Astrocyte (in vitro differentiated cells and primary cell): ENCODE measurements at regions not wholly inside any gene's neighbourhood (a gene's known extent, or its start where the extent isn't known, plus 50 kb on each side); places are given as distances from the start of the nearest gene placed in this dataset.

Source experiments
- DNase-seq: peaks from one replicate; pipeline ENCODE4 v3.0.0-alpha.2; 2010; ENCODE audit warnings: low read depth
- FAIRE-seq: peaks from 2 replicates; lab custom pipeline; 2011; peaks lifted over from hg19 to GRCh38; lab: Jason Lieb, UNC
- H2AFZ ChIP-seq: 2 replicates; pipeline ENCODE4 v1.6.0; 2012; ENCODE audit warnings: low read depth, low read length, inconsistent platforms
- H3K27ac ChIP-seq: 2 replicates; pipeline ENCODE4 v1.5.1; 2011; ENCODE audit warnings: low read depth, low read length, inconsistent platforms
- H3K27me3 ChIP-seq: 2 replicates; pipeline ENCODE4 v1.6.0; 2011; ENCODE audit warnings: low read length, inconsistent platforms; ENCODE audit not compliant: insufficient read depth
- H3K36me3 ChIP-seq: 2 replicates; pipeline ENCODE4 v1.5.1; 2011; ENCODE audit warnings: low read length, inconsistent platforms; ENCODE audit not compliant: insufficient read depth
- H3K4me1 ChIP-seq: 2 replicates; pipeline ENCODE4 v1.5.1; 2011; ENCODE audit warnings: low read length, inconsistent platforms; ENCODE audit not compliant: insufficient read depth
- H3K4me2 ChIP-seq: 2 replicates; pipeline ENCODE4 v1.6.0; 2012; ENCODE audit warnings: low read length, inconsistent platforms
- H3K4me3 ChIP-seq: 2 replicates; pipeline ENCODE4 v1.5.1; 2011; ENCODE audit warnings: low read depth, mild to moderate bottlenecking, low read length, inconsistent platforms; ENCODE audit not compliant: insufficient read depth
- H3K79me2 ChIP-seq: 2 replicates; pipeline ENCODE4 v1.6.0; 2012; ENCODE audit warnings: mild to moderate bottlenecking, low read length, inconsistent platforms; ENCODE audit not compliant: insufficient read depth
- H3K9ac ChIP-seq: 2 replicates; pipeline ENCODE4 v1.6.0; 2012; ENCODE audit warnings: mild to moderate bottlenecking, low read length, inconsistent platforms
- H3K9me3 ChIP-seq: 2 replicates; pipeline ENCODE4 v1.5.1; 2012; ENCODE audit warnings: low read depth, mild to moderate bottlenecking, low read length, inconsistent platforms; ENCODE audit not compliant: insufficient read depth
- H4K20me1 ChIP-seq: 2 replicates; pipeline ENCODE4 v1.6.0; 2012; ENCODE audit warnings: low read length, inconsistent platforms; ENCODE audit not compliant: insufficient read depth
- H3K27ac Mint-ChIP-seq: one replicate; pipeline ENCODE4 v1.8.0; 2021; ENCODE audit warnings: mild to moderate bottlenecking, mixed read lengths; ENCODE audit not compliant: unreplicated experiment
- H3K27me3 Mint-ChIP-seq: one replicate; pipeline ENCODE4 v1.8.0; 2021; ENCODE audit warnings: low read depth, mixed read lengths; ENCODE audit not compliant: unreplicated experiment
- H3K36me3 Mint-ChIP-seq: one replicate; pipeline ENCODE4 v1.8.0; 2021; ENCODE audit warnings: low read depth, mixed read lengths; ENCODE audit not compliant: unreplicated experiment
- H3K4me1 Mint-ChIP-seq: one replicate; pipeline ENCODE4 v1.8.0; 2021; ENCODE audit warnings: low read depth, mixed read lengths; ENCODE audit not compliant: unreplicated experiment
- H3K4me3 Mint-ChIP-seq: one replicate; pipeline ENCODE4 v1.8.0; 2021; ENCODE audit warnings: mild to moderate bottlenecking, moderate library complexity, mixed read lengths; ENCODE audit not compliant: unreplicated experiment
- H3K9me3 Mint-ChIP-seq: one replicate; pipeline ENCODE4 v1.8.0; 2021; ENCODE audit warnings: mild to moderate bottlenecking, mixed read lengths; ENCODE audit not compliant: unreplicated experiment
- CTCF ChIP-seq: IDR thresholded peaks from 2 replicates; pipeline ENCODE4 v1.5.1; 2011; ENCODE audit warnings: low read depth, mild to moderate bottlenecking, inconsistent platforms, low read length, moderate library complexity; ENCODE audit not compliant: insufficient read depth
- EZH2 ChIP-seq: IDR thresholded peaks from 2 replicates; pipeline ENCODE4 v1.6.1; 2012; ENCODE audit warnings: mild to moderate bottlenecking, low read length, inconsistent platforms; ENCODE audit not compliant: insufficient read depth

- Histone ChIP-seq H3K36me3 (no peaks in the 10 kb centered on the region), H3K79me2 (no peaks in the 10 kb centered on the region), H3K27me3 (no peaks in the 10 kb centered on the region), H3K27ac (no peak overlapping the region), H3K9me3 (no peaks in the 10 kb centered on the region), H3K4me2 (no peak overlapping the region), H2AFZ (no peak overlapping the region), H3K4me1 (no peaks in the 10 kb centered on the region), H4K20me1 (no peaks in the 10 kb centered on the region), H3K9ac (no peak overlapping the region), H3K4me3 (no peak overlapping the region)
- Mint-ChIP-seq H3K36me3 (no peaks in the 10 kb centered on the region), H3K9me3 (no peaks in the 10 kb centered on the region), H3K27me3 (no peaks in the 10 kb centered on the region), H3K4me1 (no peaks in the 10 kb centered on the region), H3K27ac (no peak overlapping the region), H3K4me3 (no peak overlapping the region)
- TF ChIP-seq EZH2 (no peak), CTCF (no peak)
- FAIRE-seq (no peak), DNase-seq (no peak)
Measured at GRCh38 chr9:87095951-87096350, 148.6 kb upstream of the GAS1 start.

DNA sequence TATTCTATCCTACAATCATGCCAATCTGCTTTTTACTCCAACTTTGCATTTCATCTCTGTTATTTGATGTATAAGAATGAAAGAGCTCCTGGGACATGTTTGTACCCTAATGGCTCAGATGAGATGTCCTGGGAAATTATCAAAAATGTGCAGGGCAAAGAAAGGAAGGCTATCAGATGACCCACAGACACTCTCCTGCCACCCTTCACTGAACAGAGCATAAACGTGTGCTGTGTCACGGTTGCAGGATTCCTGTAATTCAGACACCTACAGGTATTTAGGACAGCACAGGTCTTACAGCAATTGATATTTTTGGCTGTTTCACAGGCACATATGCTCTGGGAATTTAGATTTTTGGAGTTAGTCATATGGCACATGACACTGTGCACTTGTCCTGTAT lies 149.2 kb upstream of the GAS1 start:
- no peaks in the 10 kb centered on the region for H3K27me3 Mint-ChIP-seq
- no peaks in the 10 kb centered on the region for H3K4me1 Mint-ChIP-seq
- FAIRE-seq (no peak), DNase-seq (no peak)
- Histone ChIP-seq H3K36me3 (no peaks in the 10 kb centered on the region), H3K9ac (no peak overlapping the region), H3K27ac (no peak overlapping the region), H4K20me1 (no peaks in the 10 kb centered on the region), H3K79me2 (no peaks in the 10 kb centered on the region), H3K4me3 (no peak overlapping the region), H3K9me3 (no peaks in the 10 kb centered on the region), H3K4me2 (no peak overlapping the region), H3K27me3 (no peaks in the 10 kb centered on the region), H3K4me1 (no peaks in the 10 kb centered on the region), H2AFZ (no peak overlapping the region)
- no peaks in the 10 kb centered on the region for H3K36me3 Mint-ChIP-seq
- no peaks in the 10 kb centered on the region for H3K9me3 Mint-ChIP-seq
- TF ChIP-seq EZH2 = no peak
- no peak for TF ChIP-seq CTCF
- no peak overlapping the region for H3K27ac Mint-ChIP-seq
- H3K4me3 Mint-ChIP-seq = no peak overlapping the region

DNA sequence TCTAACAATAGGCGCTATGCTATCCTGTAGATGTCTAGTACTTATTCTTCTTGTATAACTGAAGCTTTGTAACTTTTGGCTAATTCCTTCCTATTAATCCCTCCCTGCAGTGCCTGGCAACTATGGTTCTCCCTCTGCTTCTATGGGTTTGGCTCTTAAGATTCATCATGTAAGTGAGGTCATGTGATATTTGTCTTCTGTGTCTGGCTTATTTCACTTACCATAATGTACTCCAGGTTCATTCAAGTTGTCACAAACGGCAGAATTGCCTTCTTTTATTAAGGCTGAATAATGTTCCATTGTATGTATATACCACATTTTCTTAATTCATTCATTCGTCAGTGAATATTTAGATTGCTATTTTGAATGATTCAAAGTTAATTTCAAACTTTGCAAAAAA lies 149.9 kb upstream of the GAS1 start:
- H3K4me1 Mint-ChIP-seq = no peaks in the 10 kb centered on the region
- H3K27ac Mint-ChIP-seq = no peak overlapping the region
- no peaks in the 10 kb centered on the region for H3K36me3 Mint-ChIP-seq
- Histone ChIP-seq H3K27ac (no peak overlapping the region), H4K20me1 (no peaks in the 10 kb centered on the region), H2AFZ (no peak overlapping the region), H3K79me2 (no peaks in the 10 kb centered on the region), H3K9me3 (no peaks in the 10 kb centered on the region), H3K4me1 (no peaks in the 10 kb centered on the region), H3K27me3 (no peaks in the 10 kb centered on the region), H3K4me2 (no peak overlapping the region), H3K4me3 (no peak overlapping the region), H3K9ac (no peak overlapping the region), H3K36me3 (no peaks in the 10 kb centered on the region)
- no peaks in the 10 kb centered on the region for H3K27me3 Mint-ChIP-seq
- FAIRE-seq (no peak), DNase-seq (no peak)
- H3K4me3 Mint-ChIP-seq = no peak overlapping the region
- H3K9me3 Mint-ChIP-seq = no peaks in the 10 kb centered on the region
- no peak for TF ChIP-seq CTCF
- no peak for TF ChIP-seq EZH2
